SH-SY5Y (cell line): ENCODE measurements at regions not wholly inside any gene's neighbourhood (a gene's known extent, or its start where the extent isn't known, plus 50 kb on each side); places are given as distances from the start of the nearest gene placed in this dataset.
A peak's percentile ranks its signal among the peaks of the same experiment; 100 is the strongest.

Source experiments
- GATA2 ChIP-seq: IDR thresholded peaks from 2 replicates; pipeline ENCODE4 v1.6.1; 2011; ENCODE audit warnings: mild to moderate bottlenecking, low read depth, low read length
- GATA3 ChIP-seq: IDR thresholded peaks from 2 replicates; pipeline ENCODE4 v1.6.1; 2011; ENCODE audit warnings: low read depth, mild to moderate bottlenecking, low read length, moderate library complexity

DNA sequence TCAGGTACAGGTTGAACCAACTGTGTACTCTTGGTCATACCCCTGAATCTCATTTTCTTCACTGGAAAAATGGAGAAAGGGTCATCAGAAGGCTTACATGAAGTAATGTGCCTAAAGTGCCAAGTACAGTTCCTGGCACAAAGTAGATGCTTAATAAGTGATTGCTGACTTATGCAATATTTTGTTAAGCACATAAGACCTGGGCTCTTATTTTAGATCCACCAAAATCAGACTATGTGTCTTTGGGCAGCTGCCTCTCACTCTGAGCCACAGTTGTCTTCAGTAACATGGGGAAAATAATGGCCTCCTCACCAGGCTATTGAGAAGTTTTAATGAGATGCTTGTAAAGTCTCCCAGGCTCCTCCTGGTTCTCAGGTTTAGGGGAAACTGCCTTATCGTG lies 74.3 kb upstream of the TRABD2B start:
- TF ChIP-seq GATA2 (no peak), GATA3 (no peak)

DNA sequence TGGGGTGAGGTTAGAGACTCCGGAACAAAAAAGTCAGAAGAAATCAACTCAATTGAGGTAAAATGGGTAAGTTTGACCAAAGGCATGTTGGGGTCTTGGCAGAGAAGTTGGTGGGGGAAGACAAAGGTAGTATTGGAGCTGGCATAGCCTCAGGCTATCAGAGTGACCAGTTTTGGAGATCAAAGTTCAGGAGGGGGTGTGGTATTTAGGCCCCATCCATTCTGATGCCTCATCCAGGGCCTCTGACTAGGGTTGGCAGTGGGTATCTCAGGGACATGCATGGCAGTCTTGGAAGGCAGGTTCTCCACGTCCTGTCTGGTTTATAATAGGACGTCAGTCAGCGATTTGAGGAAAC lies 73.2 kb upstream of the TRABD2B start:
- TF ChIP-seq GATA2 (no peak), GATA3 (no peak)

DNA sequence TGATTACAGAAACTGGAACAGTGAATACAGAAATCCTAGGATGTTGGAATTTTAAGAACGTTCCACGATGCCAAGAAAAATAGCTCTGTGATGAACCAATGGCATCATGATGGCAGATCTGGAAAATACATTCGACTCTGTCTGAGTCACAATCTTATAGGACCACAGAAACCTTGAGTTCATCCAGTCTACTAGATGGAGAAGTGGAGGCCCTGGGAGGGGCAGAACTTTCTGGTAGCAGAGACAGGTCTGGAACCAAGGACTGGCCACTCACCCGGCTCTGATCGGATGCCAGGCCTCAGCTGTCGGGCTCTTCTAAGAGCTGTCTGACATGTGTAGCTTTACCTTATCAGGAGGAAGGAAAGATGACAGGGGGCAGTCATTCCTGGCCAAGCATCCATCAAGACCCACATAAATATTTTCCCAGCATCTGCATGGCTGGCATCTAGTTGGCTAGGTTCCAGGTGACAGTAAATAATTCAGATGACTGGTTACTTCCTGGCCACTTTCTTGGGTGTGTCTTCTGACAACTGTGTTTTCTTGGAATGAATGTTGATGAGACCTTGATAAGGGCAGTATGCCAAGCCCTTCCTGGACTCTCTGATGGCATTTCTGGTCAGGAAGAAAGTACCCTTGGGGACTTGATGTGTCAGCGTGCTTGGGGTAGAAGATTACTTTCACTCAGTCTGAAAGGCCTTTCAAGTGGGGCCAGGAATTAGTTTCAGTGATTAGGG lies 72.6 kb upstream of the TRABD2B start:
- no peak for TF ChIP-seq GATA3
- no peak for TF ChIP-seq GATA2

DNA sequence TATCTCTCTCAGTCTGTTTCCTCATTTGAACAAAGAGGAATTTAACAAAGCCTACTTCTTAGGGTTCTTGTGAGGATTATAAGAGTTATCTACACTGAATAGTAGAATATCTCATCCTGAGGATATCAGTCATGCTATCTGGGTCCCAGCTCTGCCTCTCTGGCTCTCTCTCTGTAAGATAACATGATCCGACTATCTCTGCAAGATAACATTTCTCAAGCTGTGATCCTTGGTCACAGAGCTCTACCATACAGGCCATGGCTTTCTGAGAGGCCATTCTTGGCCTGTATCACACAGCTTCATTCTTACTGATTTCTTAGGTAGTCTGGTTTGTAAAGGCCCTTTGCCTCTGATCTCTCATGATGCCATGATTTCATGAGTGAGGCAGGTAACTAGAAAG lies 71.0 kb upstream of the TRABD2B start:
- TF ChIP-seq GATA2 (no peak), GATA3 (no peak)

DNA sequence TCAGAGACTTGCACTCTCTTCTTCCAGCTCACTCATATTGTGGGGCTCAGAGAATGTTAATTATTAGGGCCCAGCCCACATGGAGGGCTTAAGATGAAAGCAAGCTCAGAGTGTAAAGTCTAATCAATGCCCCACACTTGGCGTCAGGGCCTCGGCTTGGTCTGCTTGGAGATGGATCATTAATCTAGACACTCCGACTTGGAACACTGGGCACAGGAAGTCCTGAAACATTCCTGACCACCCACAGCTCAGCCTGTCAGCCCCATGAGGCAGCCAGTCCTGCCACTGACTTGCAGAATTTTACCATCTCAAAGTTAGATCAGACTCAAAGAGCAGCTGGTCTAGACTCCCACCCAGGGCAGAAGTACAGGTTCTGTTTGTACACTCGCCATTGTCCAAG lies 69.8 kb upstream of the TRABD2B start:
- TF ChIP-seq GATA2 (no peak), GATA3 (no peak)

DNA sequence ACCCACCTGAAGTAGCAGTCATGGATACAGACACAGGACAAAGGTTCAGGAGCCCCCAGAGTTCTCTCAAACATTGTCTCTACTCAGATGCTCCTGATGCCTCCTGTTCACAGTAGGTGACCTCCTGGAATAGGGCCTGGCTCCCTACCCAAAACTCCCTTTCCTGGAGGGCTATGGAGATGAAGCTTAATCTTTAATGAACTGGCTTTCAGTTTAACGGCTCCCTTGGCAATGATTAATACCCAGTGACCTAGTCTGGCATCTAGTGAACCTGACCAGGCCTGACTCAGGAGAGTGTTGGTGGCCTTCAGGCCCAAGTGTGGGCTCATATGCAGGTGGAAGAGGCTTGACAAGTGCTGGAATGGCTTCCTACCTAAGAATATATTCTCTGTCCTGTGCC lies 65.2 kb upstream of the TRABD2B start:
- TF ChIP-seq GATA2 (no peak), GATA3 (no peak)

DNA sequence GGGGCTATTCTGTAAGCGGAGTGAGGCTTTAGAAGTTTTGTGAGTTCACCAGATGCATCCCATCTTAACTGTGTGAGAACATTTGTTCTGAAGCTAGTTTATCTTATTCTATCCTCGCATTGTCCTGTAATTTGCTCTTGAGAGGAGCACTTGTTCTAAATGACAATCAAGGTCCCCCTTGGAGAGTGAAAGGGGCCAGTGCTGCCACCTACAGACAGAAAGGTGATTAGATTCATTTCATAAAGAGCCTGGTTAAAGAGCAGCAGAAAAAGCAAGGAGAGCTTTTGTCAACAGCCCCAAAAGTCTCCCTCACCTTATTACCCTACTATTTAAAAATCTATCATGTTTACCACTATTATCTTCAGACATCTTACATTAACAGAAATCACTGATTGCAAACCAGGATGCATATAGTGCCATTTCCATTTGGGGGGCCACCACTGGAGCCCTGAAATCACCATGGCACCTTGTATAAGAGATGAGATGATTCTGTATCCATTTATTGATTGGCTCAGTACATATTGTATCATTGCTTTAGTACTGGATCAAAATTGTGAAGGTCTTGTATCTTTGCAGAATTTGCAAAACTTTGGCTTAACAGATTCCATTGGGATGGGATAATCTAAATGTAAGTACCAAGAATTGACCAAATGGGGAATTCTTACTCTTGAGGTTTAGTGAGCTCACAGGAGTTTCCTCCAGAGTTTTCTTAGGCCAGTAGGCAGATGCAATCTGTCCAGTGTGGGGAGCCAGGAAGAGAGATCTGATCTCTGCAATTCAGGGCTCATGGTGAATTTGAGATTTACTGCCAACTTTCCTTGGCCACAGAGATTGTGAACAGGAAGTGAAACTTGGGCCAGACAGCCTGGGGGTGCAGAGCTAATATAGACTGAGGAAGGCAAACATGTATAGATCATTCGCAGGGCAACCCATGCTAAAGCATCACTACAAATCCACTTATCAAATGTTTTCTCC lies 64.3 kb upstream of the TRABD2B start:
- peak; percentile 50; the same call in 1 of the 2 replicates for TF ChIP-seq GATA2
- no peak for TF ChIP-seq GATA3

DNA sequence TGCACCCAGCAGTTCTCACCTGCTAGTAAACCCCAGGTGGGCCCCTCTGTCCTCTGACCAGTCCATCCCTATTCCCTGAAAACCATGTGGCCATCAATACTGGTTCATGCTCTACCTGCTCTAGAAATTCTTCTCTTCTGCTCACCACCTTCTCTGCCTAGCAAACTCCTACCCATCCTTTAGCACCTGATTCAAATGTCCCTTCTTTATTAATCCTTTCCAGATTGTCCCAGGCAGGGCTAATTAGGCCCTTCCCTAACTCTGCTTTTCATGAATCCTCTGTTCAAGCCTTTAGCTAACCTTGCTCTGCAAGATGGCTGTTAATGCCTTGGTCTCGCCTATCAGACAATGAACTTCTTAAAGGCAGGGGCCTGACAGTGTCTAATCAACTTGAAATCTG lies 62.1 kb upstream of the TRABD2B start:
- TF ChIP-seq GATA2 (no peak), GATA3 (no peak)

DNA sequence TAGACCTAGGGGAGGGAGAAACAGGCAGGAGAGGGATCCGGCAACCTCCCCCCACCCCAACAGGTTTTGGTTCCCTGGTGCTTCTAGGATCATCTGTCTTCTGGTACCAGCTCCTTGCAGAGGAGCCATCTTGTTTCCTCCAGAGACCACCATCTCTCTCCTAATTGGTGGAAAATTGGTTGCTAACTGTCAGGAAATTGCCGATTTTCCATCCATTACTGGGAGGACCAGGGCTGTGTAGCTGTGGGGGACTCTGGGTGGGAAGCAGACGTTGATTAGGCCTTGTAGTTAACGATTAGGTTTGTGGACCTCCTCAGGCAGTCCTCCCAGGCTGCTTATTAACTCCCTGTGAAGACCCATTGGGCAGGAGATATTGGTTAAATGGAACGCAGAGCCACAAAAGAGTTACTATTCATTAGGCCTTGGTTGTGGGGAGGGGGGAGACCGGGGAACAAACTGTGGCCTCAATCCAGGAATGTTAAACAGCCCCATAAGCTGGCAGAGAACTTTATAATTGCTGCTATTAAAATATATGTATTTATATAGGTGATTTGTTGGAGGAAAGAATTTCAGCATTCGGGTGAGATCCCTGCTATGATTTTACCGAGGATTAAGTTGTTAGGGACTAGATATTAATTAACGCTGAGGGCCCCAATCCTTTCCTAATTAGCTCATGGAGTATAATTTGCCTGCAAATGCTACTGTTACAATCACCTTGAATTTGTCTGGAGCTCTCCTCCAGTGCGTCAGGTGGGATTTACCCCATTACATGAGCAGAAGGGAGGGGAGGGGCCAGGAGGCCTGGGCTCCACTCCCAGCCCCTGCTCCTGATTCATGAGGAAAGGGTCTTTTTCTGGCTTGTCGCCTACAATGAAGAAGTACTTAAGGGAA lies 61.2 kb upstream of the TRABD2B start:
- TF ChIP-seq GATA2: no peak
- TF ChIP-seq GATA3: no peak

DNA sequence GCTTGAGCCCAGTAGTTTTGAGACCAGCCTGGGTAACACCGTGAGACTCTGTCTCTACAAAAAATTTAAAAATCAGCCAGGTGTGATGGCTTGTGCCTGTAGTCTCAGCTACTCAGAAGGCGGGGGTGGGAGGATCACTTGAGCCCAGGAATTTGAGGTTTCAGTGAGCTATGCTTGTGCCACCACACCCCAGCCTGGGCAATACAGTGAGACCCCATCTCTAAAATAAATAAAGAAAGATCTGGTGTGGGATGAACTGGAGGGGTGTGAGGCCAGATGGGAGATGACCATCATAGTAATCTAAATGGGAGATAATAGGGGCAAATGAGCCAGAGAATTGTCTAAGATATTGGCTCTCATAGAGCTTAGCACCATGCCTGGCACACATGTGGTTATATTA lies 60.1 kb upstream of the TRABD2B start:
- TF ChIP-seq GATA2: no peak
- TF ChIP-seq GATA3: no peak

DNA sequence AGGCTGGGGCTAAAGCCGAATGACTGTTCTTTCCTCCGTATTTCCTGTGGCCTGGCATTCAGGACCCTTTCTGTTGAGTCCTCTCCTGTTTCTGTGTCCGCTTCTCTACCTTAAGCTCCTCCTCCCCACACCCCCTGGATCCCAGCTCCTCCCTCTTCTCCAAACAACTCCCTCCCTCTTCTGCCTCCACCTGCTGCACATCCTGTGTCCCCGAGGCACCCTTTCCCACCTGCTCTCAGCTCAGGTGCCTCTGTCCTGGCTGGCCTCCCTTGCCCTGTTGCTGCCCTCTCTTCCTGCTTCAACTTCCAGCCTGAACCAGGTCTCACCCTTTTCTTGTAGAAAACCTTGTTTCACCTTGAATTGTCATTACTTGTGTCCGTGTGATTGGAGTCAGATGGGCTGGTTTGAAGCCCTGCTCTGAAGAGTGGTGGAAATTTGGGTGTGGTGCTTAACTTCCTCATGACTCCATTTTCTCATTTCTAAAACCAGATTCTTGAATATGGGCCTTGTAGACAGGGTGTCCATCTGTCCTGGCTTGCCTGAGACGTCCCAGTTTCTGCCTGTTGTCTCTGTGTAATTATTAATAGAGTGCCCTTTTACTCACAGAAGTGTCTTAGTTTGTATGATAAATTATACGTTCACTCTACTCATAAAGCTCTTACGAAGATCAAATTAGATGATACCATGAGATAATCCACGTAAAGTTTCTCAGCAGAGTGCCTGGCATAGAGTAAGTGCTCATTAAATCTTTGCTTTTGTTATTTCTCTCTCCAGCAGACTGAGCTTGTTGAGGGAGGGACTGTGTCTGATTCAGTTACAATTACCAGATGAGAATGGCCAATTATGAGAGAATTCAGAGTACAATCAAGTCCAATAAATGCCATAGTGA lies 58.9 kb upstream of the TRABD2B start:
- TF ChIP-seq GATA2: no peak
- TF ChIP-seq GATA3: no peak

DNA sequence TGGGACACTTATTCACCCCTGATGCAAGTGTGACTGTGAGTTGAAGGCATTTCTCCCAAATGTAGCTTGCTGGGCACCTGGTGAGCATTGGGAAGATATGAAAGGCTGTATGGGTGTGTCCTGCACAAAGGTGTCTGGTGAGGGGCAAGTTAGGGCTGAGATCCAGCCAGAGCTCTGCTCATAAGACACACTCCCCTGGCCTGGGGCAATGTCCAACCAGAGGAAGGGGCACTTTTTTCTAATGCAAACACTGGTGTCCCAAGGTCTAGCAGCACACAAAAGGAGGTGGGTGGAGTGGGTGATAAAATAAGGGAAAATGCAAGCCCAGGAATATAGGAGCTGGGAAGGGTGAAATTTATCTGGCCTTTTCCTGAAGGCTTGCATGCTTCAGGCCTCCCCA lies 57.0 kb upstream of the TRABD2B start:
- TF ChIP-seq GATA2 (no peak), GATA3 (no peak)

DNA sequence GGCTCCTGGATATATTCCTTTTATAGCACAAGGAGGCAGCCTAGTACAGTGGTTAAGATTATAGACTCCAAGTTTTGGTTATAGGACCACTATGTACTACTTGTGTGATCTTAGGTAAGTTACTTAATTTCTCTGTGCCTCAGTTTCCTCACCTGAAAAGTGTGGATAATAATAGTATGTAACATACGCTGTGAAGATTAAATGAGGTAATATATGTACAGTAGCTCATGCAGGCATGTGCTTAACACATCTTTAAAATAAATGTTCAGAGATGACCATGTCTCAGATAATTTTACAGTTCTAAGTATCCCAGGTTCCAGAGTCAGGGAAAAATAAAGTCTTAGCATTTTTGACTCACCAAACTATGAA lies 55.7 kb upstream of the TRABD2B start:
- TF ChIP-seq GATA2: no peak
- no peak for TF ChIP-seq GATA3
